GM23248 (cell line): ENCODE measurements at regions not wholly inside any gene's neighbourhood (a gene's known extent, or its start where the extent isn't known, plus 50 kb on each side); places are given as distances from the start of the nearest gene placed in this dataset.

Source experiments
- DNase-seq: peaks from one replicate; pipeline ENCODE4 v3.0.0-alpha.2; 2015
- H2AFZ ChIP-seq: fragments of 200-600 bp; sonication (generic); 2 replicates; pipeline ENCODE4 v1.6.1; 2016; ENCODE audit warnings: antibody characterized with exemption
- H3F3A ChIP-seq: fragments of 200-600 bp; sonication (generic); 2 replicates; pipeline ENCODE4 v1.6.1; 2016; ENCODE audit warnings: mild to moderate bottlenecking, antibody characterized with exemption, mixed run types; ENCODE audit not compliant: insufficient read depth
- H3K27ac ChIP-seq: fragments of 200-600 bp; sonication (generic); 2 replicates; pipeline ENCODE4 v1.5.1; 2016; ENCODE audit warnings: mild to moderate bottlenecking
- H3K27me3 ChIP-seq: fragments of 200-600 bp; sonication (generic); replicated peaks from 2 replicates; pipeline ENCODE4 v1.6.1; 2016; ENCODE audit warnings: mild to moderate bottlenecking; ENCODE audit not compliant: insufficient read depth
- H3K36me3 ChIP-seq: fragments of 200-600 bp; sonication (generic); 2 replicates; pipeline ENCODE4 v1.6.1; 2016; ENCODE audit warnings: low read depth, mild to moderate bottlenecking
- H3K4me1 ChIP-seq: fragments of 200-600 bp; sonication (generic); 2 replicates; pipeline ENCODE4 v1.6.1; 2016; ENCODE audit warnings: mild to moderate bottlenecking; ENCODE audit not compliant: insufficient read depth
- H3K4me2 ChIP-seq: fragments of 200-600 bp; sonication (generic); one replicate; pipeline ENCODE4 v1.6.1; 2016; ENCODE audit warnings: mild to moderate bottlenecking; ENCODE audit not compliant: unreplicated experiment
- H3K4me3 ChIP-seq: fragments of 200-600 bp; sonication (generic); 2 replicates; pipeline ENCODE4 v1.5.1; 2016; ENCODE audit warnings: mild to moderate bottlenecking
- H3K79me2 ChIP-seq: fragments of 200-600 bp; sonication (generic); 2 replicates; pipeline ENCODE4 v1.6.1; 2016; ENCODE audit warnings: mild to moderate bottlenecking; ENCODE audit not compliant: insufficient read depth
- H3K9ac ChIP-seq: fragments of 200-600 bp; sonication (generic); 2 replicates; pipeline ENCODE4 v1.6.1; 2016; ENCODE audit warnings: mild to moderate bottlenecking
- H3K9me2 ChIP-seq: fragments of 200-600 bp; sonication (generic); 2 replicates; pipeline ENCODE4 v1.6.1; 2016; ENCODE audit warnings: mixed run types, mild to moderate bottlenecking, moderate library complexity; ENCODE audit not compliant: insufficient read depth
- H3K9me3 ChIP-seq: fragments of 200-600 bp; sonication (generic); one replicate; pipeline ENCODE4 v1.6.1; 2017; ENCODE audit warnings: low read depth
- H4K20me1 ChIP-seq: fragments of 200-600 bp; sonication (generic); 2 replicates; pipeline ENCODE4 v1.6.0; 2016; ENCODE audit not compliant: insufficient read depth
- EZH2 ChIP-seq: fragments of 200-600 bp; sonication (generic); IDR thresholded peaks from 2 replicates; pipeline ENCODE4 v1.6.1; 2018; ENCODE audit warnings: antibody characterized with exemption, mild to moderate bottlenecking; ENCODE audit not compliant: insufficient read depth, poor library complexity, severe bottlenecking
- EZH2phosphoT487 ChIP-seq: fragments of 200-600 bp; sonication (generic); IDR thresholded peaks from 2 replicates; pipeline ENCODE4 v1.6.1; 2018; ENCODE audit warnings: antibody characterized with exemption, moderate library complexity, mild to moderate bottlenecking, low read depth; ENCODE audit not compliant: insufficient read depth
- WGBS, 2 experiments: methylation state at CpG; one replicate each; pipeline ENCODE4 v1.1.6; 2015 to 2017; ENCODE audit warnings: low lambda C conversion rate in 2 of 2, low coverage in 1 of 2; ENCODE audit errors: missing lambda C conversion rate in 2 of 2; 5-methylcytosine and 5-hydroxymethylcytosine counted together
- in situ Hi-C: fragments of 300-500 bp; cut with MboI; formaldehyde crosslinking; loops from 2 replicates; pipeline ENCODE4 v1.15.0; 2020

- no peak for DNase-seq
- no peak for TF ChIP-seq EZH2
- no peak for TF ChIP-seq EZH2phosphoT487
- Histone ChIP-seq H3K79me2 (no peaks in the 10 kb centered on the region), H3K9ac (no peak overlapping the region), H3K9me3 (no peaks in the 10 kb centered on the region), H2AFZ (no peak overlapping the region), H3K27me3 (no peaks in the 10 kb centered on the region), H4K20me1 (no peaks in the 10 kb centered on the region), H3F3A (peaks cover 21% of the 10 kb centered on the region), H3K4me1 (peaks cover 28% of the 10 kb centered on the region), H3K4me2 (no peak overlapping the region), H3K4me3 (no peak overlapping the region), H3K9me2 (no peaks in the 10 kb centered on the region), H3K27ac (no peak overlapping the region), H3K36me3 (no peaks in the 10 kb centered on the region)
- in situ Hi-C loops, result no loop called here
- 19 to 20% methylated on average over 2 of the region's 2 CpGs for WGBS, 2 experiments
Observed at GRCh38 chr1:193320270-193320669, 133.9 kb upstream of the B3GALT2 start.

- peak; percentile 3 for DNase-seq
- no peak overlapping the region for H3K4me3 ChIP-seq
- peaks cover 17% of the 10 kb centered on the region for H3F3A ChIP-seq
Observed at GRCh38 chr1:193318347-193318746, 131.9 kb upstream of the B3GALT2 start.

GRCh38 chr1:193313354-193314140 is 127.1 kb upstream of the B3GALT2 start:
- H3K79me2 ChIP-seq, result no peaks in the 10 kb centered on the region
- H3K4me3 ChIP-seq, result no peak overlapping the region
- no peaks in the 10 kb centered on the region for H4K20me1 ChIP-seq
- H3K9me3 ChIP-seq, result no peaks in the 10 kb centered on the region
- no peaks in the 10 kb centered on the region for H3K9me2 ChIP-seq
- H3K9ac ChIP-seq, result no peak overlapping the region
- TF ChIP-seq EZH2, result no peak
- no peak for TF ChIP-seq EZH2phosphoT487
- 79 to 83% methylated on average over 15 of the region's 15 CpGs for WGBS, 2 experiments
- in situ Hi-C loops, result no loop called here
- H3F3A ChIP-seq, result peaks cover 6% of the 10 kb centered on the region; the same call in 1 of the 2 replicates
- DNase-seq, result no peak
- no peak overlapping the region for H3K27ac ChIP-seq
- H3K36me3 ChIP-seq, result no peaks in the 10 kb centered on the region
- H3K4me2 ChIP-seq, result no peak overlapping the region
- no peaks in the 10 kb centered on the region for H3K27me3 ChIP-seq
- no peaks in the 10 kb centered on the region for H3K4me1 ChIP-seq
- no peak overlapping the region for H2AFZ ChIP-seq

More at GRCh38 chr1:193318347-193318746, 131.9 kb upstream of the B3GALT2 start:
- Histone ChIP-seq H3K27me3 (no peaks in the 10 kb centered on the region), H3K27ac (no peak overlapping the region), H2AFZ (no peak overlapping the region), H3K36me3 (no peaks in the 10 kb centered on the region), H3K9ac (no peak overlapping the region), H4K20me1 (no peaks in the 10 kb centered on the region), H3K4me2 (no peak overlapping the region), H3K4me1 (peaks cover 22% of the 10 kb centered on the region), H3K9me3 (no peaks in the 10 kb centered on the region), H3K79me2 (no peaks in the 10 kb centered on the region), H3K9me2 (no peaks in the 10 kb centered on the region)
- TF ChIP-seq EZH2phosphoT487 (no peak), EZH2 (no peak)
- in situ Hi-C loops, result no loop called here

- no peaks in the 10 kb centered on the region for H3K79me2 ChIP-seq
- no peaks in the 10 kb centered on the region for H3K36me3 ChIP-seq
- H4K20me1 ChIP-seq, result no peaks in the 10 kb centered on the region
- H3K9ac ChIP-seq, result no peak overlapping the region
- no peak overlapping the region for H3K4me2 ChIP-seq
- no peak overlapping the region for H3K27ac ChIP-seq
- no peak for TF ChIP-seq EZH2
- H3K4me1 ChIP-seq, result no peaks in the 10 kb centered on the region
- no peak overlapping the region for H3K4me3 ChIP-seq
- H2AFZ ChIP-seq, result no peak overlapping the region
- in situ Hi-C loops, result no loop called here
- no peaks in the 10 kb centered on the region for H3K9me3 ChIP-seq
- H3F3A ChIP-seq, result no peaks in the 10 kb centered on the region
- WGBS, 2 experiments, result 79 to 90% methylated on average over 4 of the region's 4 CpGs
- H3K27me3 ChIP-seq, result no peaks in the 10 kb centered on the region
- H3K9me2 ChIP-seq, result no peaks in the 10 kb centered on the region
- no peak for DNase-seq
Observed at GRCh38 chr1:193312432-193312831, 126.0 kb upstream of the B3GALT2 start.
